ENCODE measurements at regions not wholly inside any gene's neighbourhood (a gene's known extent, or its start where the extent isn't known, plus 50 kb on each side); places are given as distances from the start of the nearest gene placed in this dataset.
"Not testable (repeated sequence)": the region's sequence is repeated elsewhere in the genome, so short reads cannot be mapped to it uniquely, and the experiment has no call there.

- no peak for DNase-seq
Measured at GRCh38 chr2:236632295-236633218, 62.9 kb downstream of the ACKR3 start.

GRCh38 chr2:236633219-236633570, 63.6 kb downstream of the ACKR3 start:
- DNase-seq, result no peak

GRCh38 chr2:236633775-236634560, 64.3 kb downstream of the ACKR3 start:
- no peak for DNase-seq

- no peak for DNase-seq
Measured at GRCh38 chr2:236636261-236636660, 66.6 kb downstream of the ACKR3 start.

GRCh38 chr2:236636714-236637470, 67.3 kb downstream of the ACKR3 start:
- no peak for DNase-seq

GRCh38 chr2:236637686-236638569, 68.3 kb downstream of the ACKR3 start:
- DNase-seq, result no peak

- no peak for DNase-seq
Measured at GRCh38 chr2:236638707-236639106, 69.1 kb downstream of the ACKR3 start.

GRCh38 chr2:236639461-236640235, 70.0 kb downstream of the ACKR3 start:
- DNase-seq, result no peak

- no peak for DNase-seq
Measured at GRCh38 chr2:236641051-236641726, 71.6 kb downstream of the ACKR3 start.

- DNase-seq, result no peak
Measured at GRCh38 chr2:236642125-236642524, 72.5 kb downstream of the ACKR3 start.

- no peak for DNase-seq
Measured at GRCh38 chr2:236642584-236643291, 73.1 kb downstream of the ACKR3 start.

GRCh38 chr2:236643480-236643879, 73.9 kb downstream of the ACKR3 start:
- DNase-seq, result no peak

- no peak for DNase-seq
Measured at GRCh38 chr2:236644067-236644466, 74.4 kb downstream of the ACKR3 start.

GRCh38 chr2:236644502-236644911, 74.9 kb downstream of the ACKR3 start:
- DNase-seq, result no peak

- not testable (repeated sequence) for DNase-seq
Measured at GRCh38 chr2:236645141-236645540, 75.5 kb downstream of the ACKR3 start.

GRCh38 chr2:236646441-236646840, 76.8 kb downstream of the ACKR3 start:
- DNase-seq, result no peak

GRCh38 chr2:236646871-236647270, 77.2 kb downstream of the ACKR3 start:
- no peak for DNase-seq

GRCh38 chr2:236647621-236648020, 78.0 kb downstream of the ACKR3 start:
- DNase-seq, result no peak

GRCh38 chr2:236653863-236654262, 84.2 kb downstream of the ACKR3 start:
- DNase-seq, result no peak

GRCh38 chr2:236654496-236654895, 84.9 kb downstream of the ACKR3 start:
- DNase-seq, result no peak
